ENCODE measurements at regions not wholly inside any gene's neighbourhood (a gene's known extent, or its start where the extent isn't known, plus 50 kb on each side); places are given as distances from the start of the nearest gene placed in this dataset.

- no peak for TF ChIP-seq POLR2A (IDR thresholded peaks at IDR 0.05)
- TF ChIP-seq CTCF (IDR thresholded peaks at IDR 0.05), result no peak
Observed at GRCh38 chr10:61280303-61280702, 172.9 kb downstream of the TMEM26 start.

All from uterus (tissue), 2 donors.